GM12878 (cell line): ENCODE measurements at regions not wholly inside any gene's neighbourhood (a gene's known extent, or its start where the extent isn't known, plus 50 kb on each side); places are given as distances from the start of the nearest gene placed in this dataset.

Experiments used
- ATAC-seq: fragments of 200-7000 bp; cut with Tn5 transposase; 3 replicates; pipeline ENCODE4 v1.9.1; 2020; ENCODE audit warnings: mild to moderate bottlenecking, moderate library complexity
- BruUV-seq: library from RNA; stranded (reverse); fragments of 400-500 nt; replicated peaks from 2 replicates; lab custom pipeline; 2021; lab: Mats Ljungman, UMichigan
- CTCF ChIA-PET: fragments of 300-600 bp; sonication (Branson Sonifier 250); formaldehyde crosslinking; extraction: SDS; loops from one replicate; lab custom pipeline; 2021; ENCODE audit warnings: inconsistent platforms; lab: Yijun Ruan, JAX
- POLR2A ChIA-PET: fragments of 350-600 bp; formaldehyde crosslinking; extraction: SDS; loops from one replicate; lab custom pipeline; 2021; ENCODE audit warnings: inconsistent platforms; lab: Charles Lee
- RAD21 ChIA-PET: fragments of 300-600 bp; sonication (Branson Sonifier 250); formaldehyde crosslinking; loops from one replicate; lab custom pipeline; 2023; ENCODE audit warnings: antibody characterized with exemption; ENCODE audit not compliant: unreplicated experiment; lab: Charles Lee
- SMC1A ChIA-PET: fragments of 300-600 bp; sonication (Branson Sonifier 250); formaldehyde crosslinking; loops from one replicate; lab custom pipeline; 2023; ENCODE audit not compliant: unreplicated experiment, uncharacterized antibody; lab: Charles Lee
- DNase-seq: peaks from one replicate; pipeline ENCODE4 v3.0.0-alpha.2; 2011; ENCODE audit warnings: low read depth, low spot score
- FAIRE-seq: peaks from 3 replicates; lab custom pipeline; 2011; peaks lifted over from hg19 to GRCh38; lab: Jason Lieb, UNC
- H2AFZ ChIP-seq: 2 replicates; pipeline ENCODE4 v1.6.0; 2011; ENCODE audit warnings: low read depth, low read length, control low read depth; ENCODE audit not compliant: control insufficient read depth
- H3K27ac ChIP-seq: 2 replicates; pipeline ENCODE4 v1.5.1; 2011; ENCODE audit warnings: control low read depth; ENCODE audit not compliant: control insufficient read depth, insufficient read depth
- H3K27me3 ChIP-seq, 2 experiments: replicated peaks in 1 of 2; 2 replicates each; pipeline versions ENCODE4 v1.6.0 to v1.6.1; 2011; ENCODE audit warnings: low read length in 1 of 2; ENCODE audit not compliant: control insufficient read depth in 2 of 2, insufficient read depth in 2 of 2
- H3K36me3 ChIP-seq, 2 experiments: 2 replicates each; pipeline ENCODE4 v1.5.1; 2011; ENCODE audit warnings: low read length in 1 of 2; ENCODE audit not compliant: control insufficient read depth in 2 of 2, insufficient read depth in 2 of 2
- H3K4me1 ChIP-seq: 2 replicates; pipeline ENCODE4 v1.6.1; 2011; ENCODE audit warnings: mild to moderate bottlenecking, low read length, moderate library complexity, mixed read lengths; ENCODE audit not compliant: control insufficient read depth, insufficient read depth
- H3K4me2 ChIP-seq: 2 replicates; pipeline ENCODE4 v1.6.0; 2011; ENCODE audit warnings: control low read depth; ENCODE audit not compliant: control insufficient read depth, insufficient read depth
- H3K4me3 ChIP-seq: fragments of 200-600 bp; sonication (generic); 2 replicates; pipeline ENCODE4 v1.5.1; 2016
- H3K79me2 ChIP-seq: 2 replicates; pipeline ENCODE4 v1.6.0; 2011; ENCODE audit warnings: low read length; ENCODE audit not compliant: control insufficient read depth, insufficient read depth
- H3K9ac ChIP-seq: 2 replicates; pipeline ENCODE4 v1.8.0; 2011; ENCODE audit warnings: low read length, control low read depth, mixed read lengths; ENCODE audit not compliant: control insufficient read depth, insufficient read depth
- H3K9me3 ChIP-seq: replicated peaks from 3 replicates; pipeline ENCODE4 v1.5.1; 2011; ENCODE audit warnings: mild to moderate bottlenecking, low read length; ENCODE audit not compliant: control insufficient read depth, insufficient read depth
- H4K20me1 ChIP-seq: 2 replicates; pipeline ENCODE4 v1.6.0; 2011; ENCODE audit not compliant: control insufficient read depth, insufficient read depth
- DPF2 ChIP-seq: fragments of 450-650 bp; IDR thresholded peaks from 2 replicates; pipeline ENCODE4 v1.6.1; 2017; ENCODE audit warnings: mild to moderate bottlenecking
- ESRRA ChIP-seq: IDR thresholded peaks from 2 replicates; pipeline ENCODE4 v1.6.1; 2012; ENCODE audit warnings: mild to moderate bottlenecking, low read length, improper control_type of control experiment
- FOXM1 ChIP-seq: IDR thresholded peaks from 2 replicates; pipeline ENCODE4 v1.6.1; 2012; ENCODE audit warnings: low read depth, mild to moderate bottlenecking, inconsistent platforms, low read length, moderate library complexity
- HCFC1 ChIP-seq: fragments of 150-350 bp; IDR thresholded peaks from 2 replicates; pipeline ENCODE4 v1.6.1; 2014; ENCODE audit warnings: low read length
- KLF5 ChIP-seq: fragments of 450-650 bp; IDR thresholded peaks from 2 replicates; pipeline ENCODE4 v1.6.1; 2014; ENCODE audit warnings: mild to moderate bottlenecking; ENCODE audit not compliant: partially characterized antibody
- PAX8 ChIP-seq: fragments of 450-650 bp; IDR thresholded peaks from 2 replicates; pipeline ENCODE4 v1.6.1; 2017; ENCODE audit warnings: mild to moderate bottlenecking, moderate library complexity
- RBBP5 ChIP-seq: fragments of 200-600 bp; sonication (generic); conservative IDR thresholded peaks from 2 replicates; pipeline ENCODE4 v1.6.1; 2016
- ZNF687 ChIP-seq: fragments of 450-650 bp; IDR thresholded peaks from 2 replicates; pipeline ENCODE4 v1.6.1; 2017; ENCODE audit warnings: mild to moderate bottlenecking, moderate library complexity
- WGBS: methylation state at CpG from one replicate; pipeline ENCODE4 v1.1.6; 2016; ENCODE audit warnings: low lambda C conversion rate; ENCODE audit not compliant: insufficient replicate concordance, insufficient coverage; ENCODE audit errors: missing lambda C conversion rate; 5-methylcytosine and 5-hydroxymethylcytosine counted together
- in situ Hi-C: fragments of 300-500 bp; cut with MboI; formaldehyde crosslinking; loops from 9 replicates; pipeline ENCODE4 v1.14.3; 2018; ENCODE audit warnings: mixed read lengths
- intact Hi-C: fragments of 100-400 bp; cut with micrococcal nuclease; formaldehyde crosslinking; loops from one replicate; pipeline ENCODE4 v1.14.2; 2022; ENCODE audit not compliant: unreplicated experiment
- TF ChIP-seq, protein P1 (sequence below): fragments of 450-650 bp; IDR thresholded peaks from 2 replicates; pipeline ENCODE4 v1.6.1; 2017; ENCODE audit warnings: antibody characterized with exemption, mild to moderate bottlenecking, moderate library complexity
- TF ChIP-seq, protein P2 (sequence below): IDR thresholded peaks from 2 replicates; pipeline ENCODE4 v1.6.1; 2012; ENCODE audit warnings: low read depth, low read length, improper control_type of control experiment
- TF ChIP-seq, protein P3 (sequence below): fragments of 450-650 bp; IDR thresholded peaks from 2 replicates; pipeline ENCODE4 v1.6.1; 2018; ENCODE audit warnings: mild to moderate bottlenecking, low read depth, moderate library complexity; ENCODE audit not compliant: partially characterized antibody
- TF ChIP-seq, protein P4 (sequence below), 3 experiments: IDR thresholded peaks in 2 of 3; conservative IDR thresholded peaks in 1 of 3; 2 replicates each; pipeline ENCODE4 v1.5.1; 2011; ENCODE audit warnings: low read depth in 3 of 3, low read length in 3 of 3, mild to moderate bottlenecking in 3 of 3, control low read depth in 2 of 3, moderate library complexity in 2 of 3, inconsistent platforms in 1 of 3, mixed read lengths in 1 of 3; ENCODE audit not compliant: control insufficient read depth in 2 of 3, insufficient read depth in 1 of 3; ENCODE audit errors: extremely low read depth in 1 of 3

DNA sequence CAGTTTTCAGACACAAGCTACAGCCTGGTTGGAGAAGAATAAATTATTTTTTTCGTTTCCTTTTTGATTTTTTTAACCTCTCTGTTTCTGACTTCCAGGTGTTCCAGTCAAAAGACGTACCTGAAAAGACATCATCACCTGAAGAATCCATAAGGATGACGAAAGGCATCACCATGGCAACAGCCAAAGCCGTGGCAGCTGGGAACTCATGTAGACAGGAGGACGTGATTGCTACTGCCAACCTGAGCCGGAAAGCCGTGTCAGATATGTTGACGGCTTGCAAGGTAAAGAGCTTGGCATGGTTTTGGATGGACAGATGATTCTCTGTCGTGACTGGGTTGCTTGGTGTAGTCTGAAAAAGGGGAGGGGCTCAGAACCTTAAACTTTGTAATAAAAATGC is 237.0 kb upstream of the TPM1 start:
- ChIA-PET CTCF (no interaction called here), SMC1A (interaction anchor here (1.5 kb wide), 1 partner anchor 29 kb away, joined by 3 read pairs; no protein-coding TSS in a partner anchor), RAD21 (no interaction called here), POLR2A (no interaction called here)
- H3K36me3 ChIP-seq: no peaks in the 10 kb centered on the region
- H2AFZ ChIP-seq: no peak overlapping the region
- no peaks in the 10 kb centered on the region; a peak in 1 of 4 replicates for H3K27me3 ChIP-seq
- H3K27ac ChIP-seq: no peak overlapping the region
- no peaks in the 10 kb centered on the region for H4K20me1 ChIP-seq
- H3K9me3 ChIP-seq: no peaks in the 10 kb centered on the region
- ATAC-seq (no peak), DNase-seq (no peak), FAIRE-seq (no peak)
- in situ Hi-C loops (no loop called here), intact Hi-C loops (no loop called here)
- H3K4me3 ChIP-seq: no peak overlapping the region
- BruUV-seq: no TSS peak
- H3K4me2 ChIP-seq: no peak overlapping the region
- 21% methylated on average over 9 of the region's 9 CpGs for WGBS
- no peaks in the 10 kb centered on the region for H3K4me1 ChIP-seq
- no peaks in the 10 kb centered on the region for H3K79me2 ChIP-seq
- no peak overlapping the region for H3K9ac ChIP-seq
- no peak for TF ChIP-seq PAX8
- no peak for TF ChIP-seq ESRRA
- TF ChIP-seq FOXM1: no peak
- TF ChIP-seq KLF5: no peak
- no peak for TF ChIP-seq HCFC1
- TF ChIP-seq, protein P1, sequence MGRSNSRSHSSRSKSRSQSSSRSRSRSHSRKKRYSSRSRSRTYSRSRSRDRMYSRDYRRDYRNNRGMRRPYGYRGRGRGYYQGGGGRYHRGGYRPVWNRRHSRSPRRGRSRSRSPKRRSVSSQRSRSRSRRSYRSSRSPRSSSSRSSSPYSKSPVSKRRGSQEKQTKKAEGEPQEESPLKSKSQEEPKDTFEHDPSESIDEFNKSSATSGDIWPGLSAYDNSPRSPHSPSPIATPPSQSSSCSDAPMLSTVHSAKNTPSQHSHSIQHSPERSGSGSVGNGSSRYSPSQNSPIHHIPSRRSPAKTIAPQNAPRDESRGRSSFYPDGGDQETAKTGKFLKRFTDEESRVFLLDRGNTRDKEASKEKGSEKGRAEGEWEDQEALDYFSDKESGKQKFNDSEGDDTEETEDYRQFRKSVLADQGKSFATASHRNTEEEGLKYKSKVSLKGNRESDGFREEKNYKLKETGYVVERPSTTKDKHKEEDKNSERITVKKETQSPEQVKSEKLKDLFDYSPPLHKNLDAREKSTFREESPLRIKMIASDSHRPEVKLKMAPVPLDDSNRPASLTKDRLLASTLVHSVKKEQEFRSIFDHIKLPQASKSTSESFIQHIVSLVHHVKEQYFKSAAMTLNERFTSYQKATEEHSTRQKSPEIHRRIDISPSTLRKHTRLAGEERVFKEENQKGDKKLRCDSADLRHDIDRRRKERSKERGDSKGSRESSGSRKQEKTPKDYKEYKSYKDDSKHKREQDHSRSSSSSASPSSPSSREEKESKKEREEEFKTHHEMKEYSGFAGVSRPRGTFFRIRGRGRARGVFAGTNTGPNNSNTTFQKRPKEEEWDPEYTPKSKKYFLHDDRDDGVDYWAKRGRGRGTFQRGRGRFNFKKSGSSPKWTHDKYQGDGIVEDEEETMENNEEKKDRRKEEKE: no peak
- no peak for TF ChIP-seq ZNF687
- TF ChIP-seq DPF2: no peak
- TF ChIP-seq, protein P2, sequence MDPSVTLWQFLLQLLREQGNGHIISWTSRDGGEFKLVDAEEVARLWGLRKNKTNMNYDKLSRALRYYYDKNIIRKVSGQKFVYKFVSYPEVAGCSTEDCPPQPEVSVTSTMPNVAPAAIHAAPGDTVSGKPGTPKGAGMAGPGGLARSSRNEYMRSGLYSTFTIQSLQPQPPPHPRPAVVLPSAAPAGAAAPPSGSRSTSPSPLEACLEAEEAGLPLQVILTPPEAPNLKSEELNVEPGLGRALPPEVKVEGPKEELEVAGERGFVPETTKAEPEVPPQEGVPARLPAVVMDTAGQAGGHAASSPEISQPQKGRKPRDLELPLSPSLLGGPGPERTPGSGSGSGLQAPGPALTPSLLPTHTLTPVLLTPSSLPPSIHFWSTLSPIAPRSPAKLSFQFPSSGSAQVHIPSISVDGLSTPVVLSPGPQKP: no peak
- TF ChIP-seq, protein P3, sequence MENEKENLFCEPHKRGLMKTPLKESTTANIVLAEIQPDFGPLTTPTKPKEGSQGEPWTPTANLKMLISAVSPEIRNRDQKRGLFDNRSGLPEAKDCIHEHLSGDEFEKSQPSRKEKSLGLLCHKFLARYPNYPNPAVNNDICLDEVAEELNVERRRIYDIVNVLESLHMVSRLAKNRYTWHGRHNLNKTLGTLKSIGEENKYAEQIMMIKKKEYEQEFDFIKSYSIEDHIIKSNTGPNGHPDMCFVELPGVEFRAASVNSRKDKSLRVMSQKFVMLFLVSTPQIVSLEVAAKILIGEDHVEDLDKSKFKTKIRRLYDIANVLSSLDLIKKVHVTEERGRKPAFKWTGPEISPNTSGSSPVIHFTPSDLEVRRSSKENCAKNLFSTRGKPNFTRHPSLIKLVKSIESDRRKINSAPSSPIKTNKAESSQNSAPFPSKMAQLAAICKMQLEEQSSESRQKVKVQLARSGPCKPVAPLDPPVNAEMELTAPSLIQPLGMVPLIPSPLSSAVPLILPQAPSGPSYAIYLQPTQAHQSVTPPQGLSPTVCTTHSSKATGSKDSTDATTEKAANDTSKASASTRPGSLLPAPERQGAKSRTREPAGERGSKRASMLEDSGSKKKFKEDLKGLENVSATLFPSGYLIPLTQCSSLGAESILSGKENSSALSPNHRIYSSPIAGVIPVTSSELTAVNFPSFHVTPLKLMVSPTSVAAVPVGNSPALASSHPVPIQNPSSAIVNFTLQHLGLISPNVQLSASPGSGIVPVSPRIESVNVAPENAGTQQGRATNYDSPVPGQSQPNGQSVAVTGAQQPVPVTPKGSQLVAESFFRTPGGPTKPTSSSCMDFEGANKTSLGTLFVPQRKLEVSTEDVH: no peak
- no peak for TF ChIP-seq RBBP5
- TF ChIP-seq, protein P4, sequence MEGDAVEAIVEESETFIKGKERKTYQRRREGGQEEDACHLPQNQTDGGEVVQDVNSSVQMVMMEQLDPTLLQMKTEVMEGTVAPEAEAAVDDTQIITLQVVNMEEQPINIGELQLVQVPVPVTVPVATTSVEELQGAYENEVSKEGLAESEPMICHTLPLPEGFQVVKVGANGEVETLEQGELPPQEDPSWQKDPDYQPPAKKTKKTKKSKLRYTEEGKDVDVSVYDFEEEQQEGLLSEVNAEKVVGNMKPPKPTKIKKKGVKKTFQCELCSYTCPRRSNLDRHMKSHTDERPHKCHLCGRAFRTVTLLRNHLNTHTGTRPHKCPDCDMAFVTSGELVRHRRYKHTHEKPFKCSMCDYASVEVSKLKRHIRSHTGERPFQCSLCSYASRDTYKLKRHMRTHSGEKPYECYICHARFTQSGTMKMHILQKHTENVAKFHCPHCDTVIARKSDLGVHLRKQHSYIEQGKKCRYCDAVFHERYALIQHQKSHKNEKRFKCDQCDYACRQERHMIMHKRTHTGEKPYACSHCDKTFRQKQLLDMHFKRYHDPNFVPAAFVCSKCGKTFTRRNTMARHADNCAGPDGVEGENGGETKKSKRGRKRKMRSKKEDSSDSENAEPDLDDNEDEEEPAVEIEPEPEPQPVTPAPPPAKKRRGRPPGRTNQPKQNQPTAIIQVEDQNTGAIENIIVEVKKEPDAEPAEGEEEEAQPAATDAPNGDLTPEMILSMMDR (IDR thresholded peaks at IDR 0.05 in 2 of 3, conservative IDR thresholded peaks at IDR 0.05 in 1 of 3; ENCODE audit: control insufficient read depth in 2 of 3, extremely low read depth in 1 of 3, insufficient read depth in 1 of 3, low read depth in 3 of 3, low read length in 3 of 3): no peak
